A549 (cell line): ENCODE measurements at regions not wholly inside any gene's neighbourhood (a gene's known extent, or its start where the extent isn't known, plus 50 kb on each side); places are given as distances from the start of the nearest gene placed in this dataset.

Experiments
- ATAC-seq, 2 experiments: fragments of 200-7000 bp in 1 of 2; fragments of >200 bp in 1 of 2; cut with Nextera tagmentation in 1 of 2; cut with Tn5 transposase in 1 of 2; 3 replicates each; pipeline versions ENCODE4 v1.8.0 to v1.9.1; 2018 to 2020; ENCODE audit warnings: mild to moderate bottlenecking in 1 of 2, moderate library complexity in 1 of 2
- CTCF ChIA-PET: fragments of 300-600 bp; sonication (Branson Sonifier 250); formaldehyde crosslinking; extraction: SDS; loops from one replicate; lab custom pipeline; 2021; ENCODE audit warnings: antibody characterized with exemption, inconsistent platforms; lab: Yijun Ruan, JAX
- POLR2A ChIA-PET: fragments of 350-600 bp; formaldehyde crosslinking; extraction: SDS; loops from one replicate; lab custom pipeline; 2021; ENCODE audit warnings: antibody characterized with exemption, inconsistent platforms; lab: Yijun Ruan, JAX
- DNase-seq, 2 experiments: peaks; one replicate each; pipeline versions ENCODE4 v3.0.0 to v3.0.0-alpha.2; 2011 to 2016; ENCODE audit warnings: low read depth in 1 of 2, low spot score in 1 of 2
- FAIRE-seq: peaks from 2 replicates; lab custom pipeline; 2011; peaks lifted over from hg19 to GRCh38; lab: Jason Lieb, UNC
- H3K27ac ChIP-seq, 2 experiments: fragments of >200 bp; sonication (Bioruptor Twin); formaldehyde crosslinking; 3 replicates each; pipeline ENCODE4 v1.5.1; 2016 to 2017
- H3K4me1 ChIP-seq: fragments of >200 bp; sonication (Bioruptor Twin); formaldehyde crosslinking; 3 replicates; pipeline ENCODE4 v1.6.1; 2016
- H3K4me2 ChIP-seq: fragments of >200 bp; sonication (Bioruptor Twin); formaldehyde crosslinking; 3 replicates; pipeline ENCODE4 v1.6.1; 2016
- H3K4me3 ChIP-seq: fragments of >200 bp; sonication (Bioruptor Twin); formaldehyde crosslinking; 3 replicates; pipeline ENCODE4 v1.5.1; 2016
- H3K9me3 ChIP-seq: fragments of >200 bp; sonication (Bioruptor Twin); formaldehyde crosslinking; 3 replicates; pipeline ENCODE4 v1.6.1; 2016
- BHLHE40 ChIP-seq: IDR thresholded peaks from 2 replicates; pipeline ENCODE4 v1.6.1; 2012; ENCODE audit warnings: low read depth, low read length, inconsistent platforms
- CBX2 ChIP-seq: fragments of 200-600 bp; sonication (generic); IDR thresholded peaks from 2 replicates; pipeline ENCODE4 v1.6.1; 2016; ENCODE audit warnings: low read depth, mild to moderate bottlenecking, borderline replicate concordance
- CHD4 ChIP-seq: fragments of 200-600 bp; sonication (generic); IDR thresholded peaks from 2 replicates; pipeline ENCODE4 v1.6.1; 2016; ENCODE audit warnings: antibody characterized with exemption, mild to moderate bottlenecking, borderline replicate concordance
- EHF ChIP-seq: fragments of 250-450 bp; sonication (Bioruptor Pico); IDR thresholded peaks from 2 replicates; pipeline ENCODE4 v1.5.0; 2020; ENCODE audit warnings: mild to moderate bottlenecking
- EHMT2 ChIP-seq: fragments of 200-600 bp; sonication (generic); IDR thresholded peaks from 2 replicates; pipeline ENCODE4 v1.6.1; 2016; ENCODE audit warnings: antibody characterized with exemption, low read depth, mild to moderate bottlenecking, moderate library complexity
- ESRRA ChIP-seq: fragments of 150-350 bp; IDR thresholded peaks from 2 replicates; pipeline ENCODE4 v1.6.1; 2014; ENCODE audit warnings: mild to moderate bottlenecking, low read length, borderline replicate concordance
- FOXS1 ChIP-seq: fragments of 250-450 bp; sonication (Bioruptor Pico); IDR thresholded peaks from 2 replicates; pipeline ENCODE4 v1.5.0; 2020; ENCODE audit warnings: mild to moderate bottlenecking, moderate library complexity
- HOXA7 ChIP-seq: fragments of 250-450 bp; sonication (Bioruptor Pico); IDR thresholded peaks from 2 replicates; pipeline ENCODE4 v1.5.0; 2020; ENCODE audit warnings: mild to moderate bottlenecking, moderate library complexity
- HOXB13 ChIP-seq: fragments of 250-450 bp; sonication (Bioruptor Pico); IDR thresholded peaks from 2 replicates; pipeline ENCODE4 v1.5.0; 2020; ENCODE audit warnings: low read depth, mild to moderate bottlenecking, moderate library complexity
- HOXB5 ChIP-seq: fragments of 250-450 bp; sonication (Bioruptor Pico); IDR thresholded peaks from 2 replicates; pipeline ENCODE4 v1.5.0; 2020; ENCODE audit warnings: mild to moderate bottlenecking, moderate library complexity
- JUN ChIP-seq, 2 experiments: fragments of >200 bp; sonication (Bioruptor Twin); formaldehyde crosslinking; IDR thresholded peaks; 2 replicates in 1 of 2; 3 replicates in 1 of 2; pipeline ENCODE4 v1.6.1; 2016 to 2017
- KDM1A ChIP-seq: fragments of 200-600 bp; sonication (generic); IDR thresholded peaks from 2 replicates; pipeline ENCODE4 v1.6.1; 2016; ENCODE audit warnings: low read depth, mild to moderate bottlenecking
- KDM5A ChIP-seq: fragments of 200-600 bp; sonication (generic); IDR thresholded peaks from 2 replicates; pipeline ENCODE4 v1.6.1; 2016; ENCODE audit warnings: antibody characterized with exemption, mild to moderate bottlenecking
- MYC ChIP-seq: IDR thresholded peaks from 2 replicates; pipeline ENCODE4 v1.6.1; 2012; ENCODE audit warnings: mild to moderate bottlenecking, inconsistent platforms, low read length, improper control_type of control experiment, borderline replicate concordance
- RFX5 ChIP-seq: fragments of 450-650 bp; IDR thresholded peaks from 2 replicates; pipeline ENCODE4 v1.7.1; 2014; ENCODE audit warnings: antibody characterized with exemption, mild to moderate bottlenecking, moderate library complexity
- SREBF2 ChIP-seq: fragments of 450-650 bp; IDR thresholded peaks from 2 replicates; pipeline ENCODE4 v1.6.1; 2014; ENCODE audit warnings: mild to moderate bottlenecking, moderate library complexity
- TP53 ChIP-seq: fragments of 250-450 bp; sonication (Bioruptor Pico); IDR thresholded peaks from 2 replicates; pipeline ENCODE4 v1.5.0; 2021; ENCODE audit warnings: mild to moderate bottlenecking, moderate library complexity
- ZC3H11A ChIP-seq: fragments of 450-650 bp; IDR thresholded peaks from 2 replicates; pipeline ENCODE4 v1.6.1; 2014; ENCODE audit warnings: antibody characterized with exemption, mild to moderate bottlenecking
- ZFP36 ChIP-seq: fragments of 450-650 bp; IDR thresholded peaks from 2 replicates; pipeline ENCODE4 v1.6.1; 2014; ENCODE audit warnings: borderline replicate concordance; ENCODE audit not compliant: partially characterized antibody
- ZNF302 ChIP-seq: fragments of 250-450 bp; sonication (Bioruptor Pico); IDR thresholded peaks from 2 replicates; pipeline ENCODE4 v1.9.0; 2021; ENCODE audit warnings: inconsistent platforms, mild to moderate bottlenecking, moderate library complexity
- WGBS: methylation state at CpG from one replicate; pipeline ENCODE4 v1.1.6; 2017; ENCODE audit errors: missing lambda C conversion rate; 5-methylcytosine and 5-hydroxymethylcytosine counted together
- TF ChIP-seq, protein P1 (sequence below): fragments of 250-450 bp; sonication (Bioruptor Pico); IDR thresholded peaks from 2 replicates; pipeline ENCODE4 v1.5.0; 2020; ENCODE audit warnings: low read depth, mild to moderate bottlenecking, moderate library complexity
- TF ChIP-seq, protein P2 (sequence below): fragments of 250-450 bp; sonication (Bioruptor Pico); IDR thresholded peaks from 2 replicates; pipeline ENCODE4 v1.5.0; 2021; ENCODE audit warnings: mild to moderate bottlenecking, moderate library complexity, borderline replicate concordance
- TF ChIP-seq, protein P3 (sequence below): IDR thresholded peaks from 2 replicates; pipeline ENCODE4 v1.6.1; 2012
- TF ChIP-seq, protein P4 (sequence below): fragments of >200 bp; sonication (Bioruptor Twin); formaldehyde crosslinking; IDR thresholded peaks from 3 replicates; pipeline ENCODE4 v1.6.1; 2016
- TF ChIP-seq, protein P5 (sequence below): fragments of 150-350 bp; IDR thresholded peaks from 2 replicates; pipeline ENCODE4 v1.6.1; 2014; ENCODE audit warnings: low read depth, mild to moderate bottlenecking, low read length
- TF ChIP-seq, protein P6 (sequence below): fragments of 200-600 bp; sonication (generic); IDR thresholded peaks from 2 replicates; pipeline ENCODE4 v1.6.1; 2016; ENCODE audit warnings: antibody characterized with exemption, mild to moderate bottlenecking, moderate library complexity

DNA sequence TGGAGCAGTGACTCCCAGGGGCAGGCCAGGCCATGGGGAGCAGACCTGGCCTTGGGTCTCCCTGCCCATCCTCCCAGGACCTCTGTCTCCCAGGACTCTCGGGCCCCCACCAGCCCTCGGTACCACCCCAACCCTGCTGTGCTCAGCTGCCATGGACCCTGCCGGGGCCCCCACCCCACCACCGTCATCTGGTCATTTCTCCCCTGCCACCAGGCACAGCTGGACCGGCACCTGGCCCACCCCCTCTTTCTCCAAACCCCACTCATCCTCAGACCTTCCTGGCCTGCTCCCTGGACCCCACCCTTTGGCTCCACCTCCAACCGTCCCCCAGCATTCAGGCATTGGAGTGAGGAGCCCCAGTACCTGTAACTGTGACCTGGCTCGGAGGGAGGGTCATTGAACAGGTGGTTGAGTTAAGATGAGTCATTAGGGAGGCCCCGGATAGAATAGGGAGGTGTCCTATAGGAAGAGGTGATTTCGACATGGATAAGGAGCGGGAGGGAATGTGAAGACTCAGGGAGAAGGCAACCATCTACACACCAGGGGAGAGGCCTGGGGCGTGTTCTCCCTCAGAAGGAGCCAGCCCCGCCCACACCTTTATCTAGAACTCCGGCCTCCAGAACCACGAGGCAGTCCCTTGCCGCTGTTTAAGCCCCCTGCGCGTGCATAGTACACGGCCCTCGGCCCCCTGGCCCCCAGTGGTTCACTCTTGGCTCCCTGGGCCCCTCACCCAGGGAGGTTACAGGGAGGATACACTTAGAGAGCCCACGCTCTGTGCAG is 1395.9 kb downstream of the BRD1 start:
- peak in 1 of 2 experiments; percentile 35 for DNase-seq
- Histone ChIP-seq H3K4me2 (no peak overlapping the region; the same call in 2 of the 3 replicates), H3K4me3 (no peak overlapping the region), H3K4me1 (peaks cover 30% of the 10 kb centered on the region), H3K27ac (peak overlapping the region in 1 of 2 experiments; percentile 74; a peak in 4 of 6 replicates), H3K9me3 (no peaks in the 10 kb centered on the region)
- peak in 1 of 2 experiments; percentile 48; a peak in 2 of 6 replicates for ATAC-seq
- 88% methylated on average over 18 of the region's 20 CpGs for WGBS
- TF ChIP-seq, protein P1, sequence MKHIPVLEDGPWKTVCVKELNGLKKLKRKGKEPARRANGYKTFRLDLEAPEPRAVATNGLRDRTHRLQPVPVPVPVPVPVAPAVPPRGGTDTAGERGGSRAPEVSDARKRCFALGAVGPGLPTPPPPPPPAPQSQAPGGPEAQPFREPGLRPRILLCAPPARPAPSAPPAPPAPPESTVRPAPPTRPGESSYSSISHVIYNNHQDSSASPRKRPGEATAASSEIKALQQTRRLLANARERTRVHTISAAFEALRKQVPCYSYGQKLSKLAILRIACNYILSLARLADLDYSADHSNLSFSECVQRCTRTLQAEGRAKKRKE = no peak
- TF ChIP-seq ZC3H11A (no peak), ZFP36 (no peak), ZNF302 (CRISPR knock-in tag) (no peak), FOXS1 (no peak), HOXB5 (CRISPR knock-in tag) (no peak), BHLHE40 (no peak), EHF (CRISPR knock-in tag) (no peak), RFX5 (no peak), SREBF2 (no peak), MYC (no peak), KDM1A (no peak), HOXB13 (CRISPR knock-in tag) (no peak), CHD4 (no peak), EHMT2 (no peak)
- TF ChIP-seq, protein P2, sequence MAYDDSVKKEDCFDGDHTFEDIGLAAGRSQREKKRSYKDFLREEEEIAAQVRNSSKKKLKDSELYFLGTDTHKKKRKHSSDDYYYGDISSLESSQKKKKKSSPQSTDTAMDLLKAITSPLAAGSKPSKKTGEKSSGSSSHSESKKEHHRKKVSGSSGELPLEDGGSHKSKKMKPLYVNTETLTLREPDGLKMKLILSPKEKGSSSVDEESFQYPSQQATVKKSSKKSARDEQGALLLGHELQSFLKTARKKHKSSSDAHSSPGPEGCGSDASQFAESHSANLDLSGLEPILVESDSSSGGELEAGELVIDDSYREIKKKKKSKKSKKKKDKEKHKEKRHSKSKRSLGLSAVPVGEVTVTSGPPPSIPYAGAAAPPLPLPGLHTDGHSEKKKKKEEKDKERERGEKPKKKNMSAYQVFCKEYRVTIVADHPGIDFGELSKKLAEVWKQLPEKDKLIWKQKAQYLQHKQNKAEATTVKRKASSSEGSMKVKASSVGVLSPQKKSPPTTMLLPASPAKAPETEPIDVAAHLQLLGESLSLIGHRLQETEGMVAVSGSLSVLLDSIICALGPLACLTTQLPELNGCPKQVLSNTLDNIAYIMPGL (CRISPR knock-in tag) = no peak
- TF ChIP-seq, protein P3, sequence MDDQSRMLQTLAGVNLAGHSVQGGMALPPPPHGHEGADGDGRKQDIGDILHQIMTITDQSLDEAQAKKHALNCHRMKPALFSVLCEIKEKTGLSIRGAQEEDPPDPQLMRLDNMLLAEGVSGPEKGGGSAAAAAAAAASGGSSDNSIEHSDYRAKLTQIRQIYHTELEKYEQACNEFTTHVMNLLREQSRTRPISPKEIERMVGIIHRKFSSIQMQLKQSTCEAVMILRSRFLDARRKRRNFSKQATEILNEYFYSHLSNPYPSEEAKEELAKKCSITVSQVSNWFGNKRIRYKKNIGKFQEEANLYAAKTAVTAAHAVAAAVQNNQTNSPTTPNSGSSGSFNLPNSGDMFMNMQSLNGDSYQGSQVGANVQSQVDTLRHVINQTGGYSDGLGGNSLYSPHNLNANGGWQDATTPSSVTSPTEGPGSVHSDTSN = no peak
- TF ChIP-seq, protein P4, sequence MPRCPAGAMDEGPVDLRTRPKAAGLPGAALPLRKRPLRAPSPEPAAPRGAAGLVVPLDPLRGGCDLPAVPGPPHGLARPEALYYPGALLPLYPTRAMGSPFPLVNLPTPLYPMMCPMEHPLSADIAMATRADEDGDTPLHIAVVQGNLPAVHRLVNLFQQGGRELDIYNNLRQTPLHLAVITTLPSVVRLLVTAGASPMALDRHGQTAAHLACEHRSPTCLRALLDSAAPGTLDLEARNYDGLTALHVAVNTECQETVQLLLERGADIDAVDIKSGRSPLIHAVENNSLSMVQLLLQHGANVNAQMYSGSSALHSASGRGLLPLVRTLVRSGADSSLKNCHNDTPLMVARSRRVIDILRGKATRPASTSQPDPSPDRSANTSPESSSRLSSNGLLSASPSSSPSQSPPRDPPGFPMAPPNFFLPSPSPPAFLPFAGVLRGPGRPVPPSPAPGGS = no peak
- ChIA-PET POLR2A (no interaction called here), CTCF (no interaction called here)
- FAIRE-seq = no peak

DNA sequence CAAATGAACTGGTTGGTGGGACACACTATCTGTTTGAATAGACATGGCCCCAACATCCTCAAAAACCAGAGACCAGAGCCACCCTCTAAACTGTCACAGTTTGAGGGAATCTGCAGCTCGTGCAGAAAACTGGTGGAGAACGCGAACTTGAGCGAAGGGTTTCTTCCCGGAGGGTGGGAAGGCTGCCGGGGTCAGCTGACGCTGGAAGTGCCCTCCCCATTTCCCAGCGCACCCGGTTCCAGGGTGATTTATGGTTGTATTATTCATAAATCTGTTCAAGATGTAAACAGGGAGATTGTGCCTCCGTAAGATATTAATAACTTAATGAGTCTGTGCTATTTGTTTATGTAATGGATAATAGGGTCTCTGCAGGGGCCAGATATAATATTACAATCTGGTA is 1396.7 kb downstream of the BRD1 start:
- no peak for ATAC-seq
- WGBS = 85% methylated on average over 10 of the region's 10 CpGs
- DNase-seq = no peak
- peak overlapping the region in 1 of 2 experiments; percentile 74; a peak in 3 of 6 replicates for H3K27ac ChIP-seq
- ChIA-PET POLR2A (no interaction called here), CTCF (no interaction called here)
- peaks cover 30% of the 10 kb centered on the region for H3K4me1 ChIP-seq
- no peak overlapping the region for H3K4me3 ChIP-seq
- FAIRE-seq = no peak
- H3K9me3 ChIP-seq = no peaks in the 10 kb centered on the region
- H3K4me2 ChIP-seq = no peak overlapping the region
- TF ChIP-seq KDM5A = no peak
- TF ChIP-seq, protein P4 = no peak
- TF ChIP-seq CHD4 = no peak
- TF ChIP-seq JUN (IDR thresholded peaks at IDR 0.05) = no peak
- TF ChIP-seq, protein P5, sequence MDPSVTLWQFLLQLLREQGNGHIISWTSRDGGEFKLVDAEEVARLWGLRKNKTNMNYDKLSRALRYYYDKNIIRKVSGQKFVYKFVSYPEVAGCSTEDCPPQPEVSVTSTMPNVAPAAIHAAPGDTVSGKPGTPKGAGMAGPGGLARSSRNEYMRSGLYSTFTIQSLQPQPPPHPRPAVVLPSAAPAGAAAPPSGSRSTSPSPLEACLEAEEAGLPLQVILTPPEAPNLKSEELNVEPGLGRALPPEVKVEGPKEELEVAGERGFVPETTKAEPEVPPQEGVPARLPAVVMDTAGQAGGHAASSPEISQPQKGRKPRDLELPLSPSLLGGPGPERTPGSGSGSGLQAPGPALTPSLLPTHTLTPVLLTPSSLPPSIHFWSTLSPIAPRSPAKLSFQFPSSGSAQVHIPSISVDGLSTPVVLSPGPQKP = no peak
- TF ChIP-seq HOXA7 (CRISPR knock-in tag) = no peak
- TF ChIP-seq ESRRA = no peak
- TF ChIP-seq, protein P6, sequence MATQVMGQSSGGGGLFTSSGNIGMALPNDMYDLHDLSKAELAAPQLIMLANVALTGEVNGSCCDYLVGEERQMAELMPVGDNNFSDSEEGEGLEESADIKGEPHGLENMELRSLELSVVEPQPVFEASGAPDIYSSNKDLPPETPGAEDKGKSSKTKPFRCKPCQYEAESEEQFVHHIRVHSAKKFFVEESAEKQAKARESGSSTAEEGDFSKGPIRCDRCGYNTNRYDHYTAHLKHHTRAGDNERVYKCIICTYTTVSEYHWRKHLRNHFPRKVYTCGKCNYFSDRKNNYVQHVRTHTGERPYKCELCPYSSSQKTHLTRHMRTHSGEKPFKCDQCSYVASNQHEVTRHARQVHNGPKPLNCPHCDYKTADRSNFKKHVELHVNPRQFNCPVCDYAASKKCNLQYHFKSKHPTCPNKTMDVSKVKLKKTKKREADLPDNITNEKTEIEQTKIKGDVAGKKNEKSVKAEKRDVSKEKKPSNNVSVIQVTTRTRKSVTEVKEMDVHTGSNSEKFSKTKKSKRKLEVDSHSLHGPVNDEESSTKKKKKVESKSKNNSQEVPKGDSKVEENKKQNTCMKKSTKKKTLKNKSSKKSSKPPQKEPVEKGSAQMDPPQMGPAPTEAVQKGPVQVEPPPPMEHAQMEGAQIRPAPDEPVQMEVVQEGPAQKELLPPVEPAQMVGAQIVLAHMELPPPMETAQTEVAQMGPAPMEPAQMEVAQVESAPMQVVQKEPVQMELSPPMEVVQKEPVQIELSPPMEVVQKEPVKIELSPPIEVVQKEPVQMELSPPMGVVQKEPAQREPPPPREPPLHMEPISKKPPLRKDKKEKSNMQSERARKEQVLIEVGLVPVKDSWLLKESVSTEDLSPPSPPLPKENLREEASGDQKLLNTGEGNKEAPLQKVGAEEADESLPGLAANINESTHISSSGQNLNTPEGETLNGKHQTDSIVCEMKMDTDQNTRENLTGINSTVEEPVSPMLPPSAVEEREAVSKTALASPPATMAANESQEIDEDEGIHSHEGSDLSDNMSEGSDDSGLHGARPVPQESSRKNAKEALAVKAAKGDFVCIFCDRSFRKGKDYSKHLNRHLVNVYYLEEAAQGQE = no peak
- no peak for TF ChIP-seq TP53 (CRISPR knock-in tag)
- TF ChIP-seq CBX2 = no peak
- no peak for TF ChIP-seq RFX5
